Glutamatergic neuron (in vitro differentiated cells): ENCODE measurements at regions not wholly inside any gene's neighbourhood (a gene's known extent, or its start where the extent isn't known, plus 50 kb on each side); places are given as distances from the start of the nearest gene placed in this dataset.

Source experiments
- DNase-seq: peaks from one replicate; pipeline ENCODE4 v3.0.0; 2022
- H3K27ac Mint-ChIP-seq: one replicate; pipeline ENCODE4 v1.8.0; 2020; ENCODE audit warnings: mild to moderate bottlenecking, mixed read lengths, inconsistent platforms; ENCODE audit not compliant: unreplicated experiment
- H3K27me3 Mint-ChIP-seq: one replicate; pipeline ENCODE4 v1.8.0; 2020; ENCODE audit warnings: mild to moderate bottlenecking, moderate library complexity, mixed read lengths, inconsistent platforms; ENCODE audit not compliant: unreplicated experiment
- H3K36me3 Mint-ChIP-seq: one replicate; pipeline ENCODE4 v1.8.0; 2020; ENCODE audit warnings: mild to moderate bottlenecking, mixed read lengths, inconsistent platforms; ENCODE audit not compliant: unreplicated experiment
- H3K4me1 Mint-ChIP-seq: one replicate; pipeline ENCODE4 v1.8.0; 2020; ENCODE audit warnings: mild to moderate bottlenecking, low read depth, mixed read lengths, inconsistent platforms; ENCODE audit not compliant: unreplicated experiment
- H3K4me3 Mint-ChIP-seq: one replicate; pipeline ENCODE4 v1.8.0; 2020; ENCODE audit warnings: mild to moderate bottlenecking, mixed read lengths, inconsistent platforms; ENCODE audit not compliant: unreplicated experiment
- H3K9me3 Mint-ChIP-seq: one replicate; pipeline ENCODE4 v1.8.0; 2020; ENCODE audit warnings: mild to moderate bottlenecking, moderate library complexity, mixed read lengths, inconsistent platforms; ENCODE audit not compliant: unreplicated experiment
- TF ChIP-seq, protein P1 (sequence below): fragments of 200-600 bp; sonication (generic); IDR thresholded peaks from one replicate; pipeline ENCODE4 v1.5.0; 2021; ENCODE audit not compliant: partially characterized antibody, unreplicated experiment

DNA sequence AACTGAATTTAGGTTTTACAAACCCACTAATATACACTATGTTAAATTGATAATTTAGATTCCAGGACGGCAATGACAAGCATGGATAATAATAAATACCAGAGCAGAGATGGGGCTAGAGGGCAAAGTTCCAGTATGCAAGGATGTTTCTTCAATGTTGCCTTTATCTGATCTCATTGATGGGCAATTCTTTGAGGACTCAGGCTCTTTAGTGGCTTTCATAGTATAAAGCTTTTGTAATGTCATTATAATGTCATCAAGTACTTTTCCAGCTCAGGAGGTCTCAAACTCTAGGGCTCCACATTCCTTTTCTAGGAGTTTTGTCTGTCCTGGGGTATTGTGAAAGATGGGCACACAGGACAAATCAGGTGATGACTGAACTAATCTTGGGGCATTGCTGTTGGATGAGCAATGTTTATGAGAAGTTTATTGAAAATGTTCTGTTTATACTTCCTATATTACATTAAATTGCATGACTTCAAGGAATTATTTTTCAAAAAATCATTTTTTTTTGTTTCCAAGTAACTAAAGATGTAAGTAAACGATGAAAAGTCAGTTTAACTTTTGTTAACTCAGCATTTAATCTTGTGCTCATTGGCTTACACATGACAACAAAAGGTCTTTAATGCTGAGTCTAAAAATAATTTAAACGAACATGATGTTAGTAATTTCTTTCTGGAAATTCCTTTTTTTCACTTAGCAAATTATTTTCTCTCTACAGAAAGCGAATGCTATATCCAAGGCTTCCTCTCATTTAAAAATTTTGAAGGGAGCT lies 116.4 kb downstream of the OXSM start:
- no peak overlapping the region for H3K27ac Mint-ChIP-seq

DNA sequence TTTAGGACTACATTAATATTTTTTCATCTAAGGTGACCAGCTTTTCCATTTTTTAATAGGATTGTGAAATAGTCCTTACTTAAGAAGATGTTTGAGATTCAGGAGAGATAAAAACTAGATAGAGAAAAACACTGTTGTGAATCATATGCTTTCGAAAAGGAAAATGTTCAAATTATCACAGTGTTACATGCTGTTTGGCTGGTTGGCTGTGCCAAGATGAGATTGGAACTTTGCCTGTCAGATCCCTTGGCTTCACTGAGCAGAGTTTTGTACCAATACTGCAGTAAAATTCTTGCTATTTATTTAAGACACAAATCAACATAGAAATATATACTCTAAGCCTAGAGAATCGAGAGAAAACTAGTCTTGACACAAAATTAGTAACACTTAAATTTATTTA lies 117.2 kb downstream of the OXSM start:
- Mint-ChIP-seq H3K27me3 (no peaks in the 10 kb centered on the region), H3K4me3 (no peak overlapping the region), H3K36me3 (no peaks in the 10 kb centered on the region), H3K9me3 (no peaks in the 10 kb centered on the region), H3K27ac (no peak overlapping the region), H3K4me1 (peaks cover 11% of the 10 kb centered on the region)
- TF ChIP-seq, protein P1, sequence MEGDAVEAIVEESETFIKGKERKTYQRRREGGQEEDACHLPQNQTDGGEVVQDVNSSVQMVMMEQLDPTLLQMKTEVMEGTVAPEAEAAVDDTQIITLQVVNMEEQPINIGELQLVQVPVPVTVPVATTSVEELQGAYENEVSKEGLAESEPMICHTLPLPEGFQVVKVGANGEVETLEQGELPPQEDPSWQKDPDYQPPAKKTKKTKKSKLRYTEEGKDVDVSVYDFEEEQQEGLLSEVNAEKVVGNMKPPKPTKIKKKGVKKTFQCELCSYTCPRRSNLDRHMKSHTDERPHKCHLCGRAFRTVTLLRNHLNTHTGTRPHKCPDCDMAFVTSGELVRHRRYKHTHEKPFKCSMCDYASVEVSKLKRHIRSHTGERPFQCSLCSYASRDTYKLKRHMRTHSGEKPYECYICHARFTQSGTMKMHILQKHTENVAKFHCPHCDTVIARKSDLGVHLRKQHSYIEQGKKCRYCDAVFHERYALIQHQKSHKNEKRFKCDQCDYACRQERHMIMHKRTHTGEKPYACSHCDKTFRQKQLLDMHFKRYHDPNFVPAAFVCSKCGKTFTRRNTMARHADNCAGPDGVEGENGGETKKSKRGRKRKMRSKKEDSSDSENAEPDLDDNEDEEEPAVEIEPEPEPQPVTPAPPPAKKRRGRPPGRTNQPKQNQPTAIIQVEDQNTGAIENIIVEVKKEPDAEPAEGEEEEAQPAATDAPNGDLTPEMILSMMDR, result no peak
- no peak for DNase-seq

More for the DNA sequence above, 116.4 kb downstream of the OXSM start:
- H3K36me3 Mint-ChIP-seq, result no peaks in the 10 kb centered on the region
- H3K4me3 Mint-ChIP-seq, result no peak overlapping the region
- no peaks in the 10 kb centered on the region for H3K27me3 Mint-ChIP-seq
- H3K9me3 Mint-ChIP-seq, result no peaks in the 10 kb centered on the region
- H3K4me1 Mint-ChIP-seq, result peaks cover 11% of the 10 kb centered on the region
- DNase-seq, result no peak
- TF ChIP-seq, protein P1, result no peak

DNA sequence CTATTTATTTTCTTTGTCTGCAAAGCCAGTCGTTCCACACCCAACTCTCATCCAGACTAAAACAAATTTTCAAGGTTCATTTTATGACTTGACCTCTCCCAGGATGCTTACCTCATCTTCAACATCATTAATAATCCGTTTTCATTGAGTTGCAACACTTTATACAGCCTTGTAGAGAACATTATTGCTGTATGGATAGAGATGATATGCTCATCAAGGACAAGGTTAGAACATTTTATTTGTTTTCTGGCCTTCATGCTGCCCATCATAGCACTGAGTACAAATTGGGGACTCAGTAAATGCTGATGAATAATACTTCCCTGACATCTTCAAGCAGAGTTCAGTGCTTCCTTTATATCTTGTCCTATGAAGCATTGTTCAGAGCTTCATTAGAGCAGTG lies 120.2 kb downstream of the OXSM start:
- Mint-ChIP-seq H3K9me3 (no peaks in the 10 kb centered on the region), H3K27me3 (no peaks in the 10 kb centered on the region), H3K36me3 (no peaks in the 10 kb centered on the region), H3K4me3 (no peak overlapping the region), H3K27ac (no peak overlapping the region), H3K4me1 (peaks cover 4% of the 10 kb centered on the region)
- DNase-seq, result no peak
- TF ChIP-seq, protein P1, result no peak

DNA sequence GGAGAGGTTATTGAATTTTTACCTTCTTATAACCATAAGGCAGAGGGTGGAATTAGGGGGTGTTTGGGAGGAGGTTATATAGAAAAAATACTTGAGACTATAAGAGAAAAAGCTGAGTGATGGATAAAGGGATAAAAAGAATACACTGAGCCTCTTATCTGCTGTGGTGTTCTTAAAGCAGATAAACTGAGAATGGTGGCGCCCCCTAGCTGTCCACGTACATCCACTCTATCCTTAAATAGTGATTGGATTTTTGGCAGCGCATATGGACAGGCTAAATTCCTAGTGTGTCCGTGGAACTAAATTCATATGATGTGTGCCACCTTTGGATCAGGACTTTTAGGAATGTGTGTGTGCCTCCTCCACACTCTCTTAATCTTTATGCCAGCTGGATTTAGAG lies 121.1 kb downstream of the OXSM start:
- Mint-ChIP-seq H3K4me3 (no peak overlapping the region), H3K4me1 (peaks cover 3% of the 10 kb centered on the region), H3K27me3 (no peaks in the 10 kb centered on the region), H3K27ac (no peak overlapping the region), H3K36me3 (no peaks in the 10 kb centered on the region), H3K9me3 (no peaks in the 10 kb centered on the region)
- TF ChIP-seq, protein P1, result peak; percentile 49
- peak; percentile 45 for DNase-seq

DNA sequence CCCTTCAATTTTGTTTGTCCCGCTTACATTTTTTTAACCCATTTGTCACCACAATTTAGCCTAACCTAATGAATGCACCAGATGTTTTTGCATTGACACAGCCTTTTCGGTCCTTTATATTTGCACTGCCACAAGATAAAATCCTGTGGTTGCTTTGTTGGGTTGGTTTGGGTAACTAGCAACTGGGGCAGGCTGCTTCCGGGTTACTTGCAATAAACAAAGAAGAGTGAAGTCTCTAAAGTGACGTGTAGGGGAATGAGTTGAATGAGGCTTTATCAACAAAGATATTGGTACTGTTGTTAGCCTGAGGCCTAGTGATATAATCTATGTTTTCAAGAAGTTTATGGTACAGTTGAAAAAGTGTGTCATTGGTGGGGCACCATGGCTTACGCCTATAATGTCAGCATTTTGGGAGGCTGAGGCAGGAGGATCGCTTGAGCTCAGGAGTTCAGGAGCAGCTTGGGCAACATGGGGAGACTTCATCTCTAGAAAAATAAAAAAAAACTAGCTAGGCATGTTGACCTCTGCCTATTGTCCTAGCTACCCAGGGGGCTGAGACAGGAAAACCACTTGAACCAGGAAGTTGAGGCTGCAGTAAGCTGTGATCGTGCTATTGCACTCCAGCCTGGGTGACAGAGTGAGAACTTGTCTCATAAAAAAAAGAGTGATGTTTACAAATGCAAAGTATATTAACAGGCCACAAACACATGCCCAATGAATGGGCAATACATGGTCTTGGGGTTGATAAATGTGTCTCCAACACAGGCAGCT lies 121.8 kb downstream of the OXSM start:
- peaks cover 3% of the 10 kb centered on the region for H3K4me1 Mint-ChIP-seq
- DNase-seq, result no peak
- TF ChIP-seq, protein P1, result no peak
- H3K36me3 Mint-ChIP-seq, result no peaks in the 10 kb centered on the region
- no peak overlapping the region for H3K4me3 Mint-ChIP-seq
- H3K27ac Mint-ChIP-seq, result no peak overlapping the region
- no peaks in the 10 kb centered on the region for H3K9me3 Mint-ChIP-seq
- H3K27me3 Mint-ChIP-seq, result no peaks in the 10 kb centered on the region
